ENCODE measurements at regions not wholly inside any gene's neighbourhood (a gene's known extent, or its start where the extent isn't known, plus 50 kb on each side); places are given as distances from the start of the nearest gene placed in this dataset.

DNA sequence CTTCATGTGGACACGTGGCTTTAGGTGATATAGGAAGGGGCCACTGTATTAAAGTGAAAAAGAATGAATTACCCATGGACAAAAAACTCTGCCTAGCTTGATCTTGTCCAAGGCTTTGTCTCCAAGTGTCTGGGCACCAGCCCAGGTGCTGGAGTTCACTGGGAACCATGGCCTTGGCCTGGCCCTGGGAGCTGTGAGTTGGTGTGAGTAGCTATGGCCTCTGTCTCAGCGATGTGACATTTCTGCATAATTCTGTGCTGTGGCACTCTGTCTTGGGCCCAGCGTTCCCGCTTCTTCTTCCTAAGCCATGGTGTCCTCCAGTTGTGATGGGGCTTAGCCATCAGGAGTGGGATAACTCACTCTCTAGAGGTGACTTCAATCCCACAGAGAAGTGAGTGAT is 119.0 kb upstream of the PPP2R2D start:
- no peak for DNase-seq

GRCh38 chr10:131784363-131785120 is 116.3 kb upstream of the PPP2R2D start:
- no peak for DNase-seq

DNA sequence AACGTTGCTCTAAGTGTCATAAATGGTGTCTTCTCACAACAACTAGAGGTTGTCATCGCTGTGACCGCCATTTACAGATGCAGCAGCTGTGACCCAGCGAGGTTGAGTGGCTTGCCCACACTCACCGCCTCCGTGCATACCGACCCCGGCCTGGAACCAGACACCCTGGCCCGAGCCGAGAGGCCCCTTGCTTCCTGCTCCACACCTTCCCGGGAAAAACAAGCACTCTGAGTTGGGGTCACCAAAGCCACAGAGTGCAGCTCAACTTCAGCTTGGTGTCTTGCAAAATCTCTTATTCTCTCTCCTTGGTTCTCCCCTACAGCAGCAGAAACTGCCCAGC is 115.7 kb upstream of the PPP2R2D start:
- no peak for DNase-seq

GRCh38 chr10:131786756-131787605 is 113.8 kb upstream of the PPP2R2D start:
- DNase-seq = no peak

GRCh38 chr10:131787961-131788360 is 112.8 kb upstream of the PPP2R2D start:
- DNase-seq = no peak

DNA sequence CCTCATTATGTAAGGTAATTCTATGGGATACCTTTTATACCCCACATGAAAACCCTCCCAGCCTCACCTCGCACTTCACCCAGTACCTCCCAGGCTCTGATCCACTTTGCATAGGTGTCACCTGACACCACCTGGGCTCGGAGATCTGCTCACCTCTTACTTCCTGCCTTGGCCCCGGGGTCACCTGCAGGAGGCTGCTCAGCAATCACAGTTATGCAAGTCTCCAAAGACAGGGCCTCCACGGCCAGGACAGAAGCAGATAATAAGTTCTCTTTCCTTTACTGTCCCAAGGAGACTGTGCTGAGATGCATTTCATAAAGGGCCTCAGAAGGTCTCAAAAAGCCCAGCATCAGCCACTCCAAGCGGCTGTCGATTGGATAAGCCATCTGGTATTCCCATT is 112.4 kb upstream of the PPP2R2D start:
- DNase-seq = no peak

DNA sequence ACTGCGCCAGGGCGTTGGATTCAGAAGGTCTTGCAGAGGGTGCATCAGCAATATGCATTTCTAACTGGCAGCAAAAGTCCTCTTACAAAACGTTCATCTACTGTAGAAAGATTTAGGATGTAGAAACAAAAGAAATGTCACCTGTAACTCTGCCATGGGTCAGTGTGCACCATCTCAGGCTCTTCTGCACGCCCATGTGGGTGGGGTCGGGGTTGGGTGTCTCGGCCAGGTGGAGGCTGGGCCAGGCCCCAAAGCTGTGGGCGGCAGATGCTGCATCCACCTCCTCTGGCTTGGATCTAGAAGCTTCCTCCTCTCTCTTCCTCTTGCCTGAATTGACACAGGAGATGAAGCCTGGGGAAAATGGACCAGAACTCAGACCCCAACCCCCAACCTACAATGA is 111.3 kb upstream of the PPP2R2D start:
- no peak for DNase-seq

DNA sequence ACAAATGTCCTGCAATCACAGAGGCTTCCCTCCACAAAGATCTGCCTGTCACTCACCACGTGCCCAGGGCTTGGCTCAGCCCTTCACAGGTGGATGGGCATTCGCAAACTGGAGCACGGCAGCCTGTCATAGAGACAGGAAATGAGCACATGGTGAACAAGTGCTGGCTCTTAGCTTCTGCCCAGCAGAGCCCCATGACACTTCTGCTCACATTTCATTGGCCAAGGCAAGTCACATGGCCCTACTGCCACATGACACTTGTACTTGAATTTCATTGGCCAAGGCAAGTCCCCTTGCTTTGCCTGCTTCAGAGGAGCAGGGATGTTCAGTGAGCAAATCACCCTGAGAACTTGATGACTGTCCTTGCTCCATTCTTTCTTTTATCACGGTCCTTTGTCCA is 110.8 kb upstream of the PPP2R2D start:
- no peak for DNase-seq

GRCh38 chr10:131792011-131792651 is 108.7 kb upstream of the PPP2R2D start:
- DNase-seq = no peak

GRCh38 chr10:131792809-131793208 is 108.0 kb upstream of the PPP2R2D start:
- no peak for DNase-seq

DNA sequence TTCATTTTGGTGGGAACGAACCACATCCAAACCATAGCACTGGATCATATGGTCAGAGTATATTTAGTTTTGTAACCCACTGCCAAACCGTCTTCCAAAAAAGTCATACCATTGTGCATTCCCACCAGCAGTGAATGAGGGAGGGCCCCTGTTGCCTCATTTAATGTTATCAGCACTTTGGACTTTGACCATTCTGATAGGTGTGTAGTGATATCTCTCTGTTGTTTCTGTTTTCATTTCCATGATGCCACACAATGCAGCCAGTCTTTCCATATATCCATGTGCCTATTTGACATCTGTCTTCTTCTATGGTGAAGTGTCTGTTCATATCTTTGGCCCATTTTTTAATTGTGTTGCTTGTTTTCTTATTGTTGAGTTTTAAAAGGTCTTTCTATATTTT is 105.0 kb upstream of the PPP2R2D start:
- no peak for DNase-seq

DNA sequence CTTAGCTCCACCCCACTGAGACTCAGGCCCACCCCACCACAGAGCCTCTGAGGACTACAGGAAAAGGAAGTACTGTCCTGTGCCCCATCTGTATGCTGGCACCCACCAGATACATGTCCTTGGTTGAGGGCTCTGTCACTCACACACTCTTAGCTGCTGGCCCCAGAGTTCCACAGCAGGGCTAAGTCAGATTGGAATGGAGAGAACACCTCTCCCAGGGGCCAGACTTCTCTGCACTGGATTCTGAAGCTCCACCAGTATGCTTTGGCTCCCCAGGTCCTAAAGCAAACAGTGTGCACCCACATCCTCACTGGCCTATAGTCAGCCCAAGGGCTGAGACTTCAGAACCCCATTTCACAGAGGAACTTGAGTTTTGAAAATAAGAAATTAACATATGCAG is 103.2 kb upstream of the PPP2R2D start:
- no peak for DNase-seq

DNA sequence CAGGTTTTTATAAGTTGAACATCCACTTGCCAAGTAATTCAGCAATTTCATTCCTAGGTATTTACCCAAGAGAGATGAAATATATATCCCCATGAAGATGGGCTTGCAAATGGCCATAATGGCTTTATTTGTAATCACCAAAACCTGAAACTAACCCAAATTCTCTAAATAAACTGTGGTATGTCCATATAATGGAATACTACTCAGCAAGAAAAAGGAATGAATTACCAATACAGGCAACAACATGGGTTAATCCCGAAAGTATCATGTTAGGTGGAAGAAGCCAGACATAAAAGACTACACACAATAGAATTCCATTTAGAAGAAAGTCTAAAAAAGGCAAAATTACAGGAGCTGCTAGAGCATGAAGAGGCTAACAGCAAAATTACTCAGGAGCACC is 101.4 kb upstream of the PPP2R2D start:
- DNase-seq = no peak

- no peak for DNase-seq
Observed at GRCh38 chr10:131802156-131802915, 98.5 kb upstream of the PPP2R2D start.

- DNase-seq = no peak
Observed at GRCh38 chr10:131802996-131803395, 97.8 kb upstream of the PPP2R2D start.

DNA sequence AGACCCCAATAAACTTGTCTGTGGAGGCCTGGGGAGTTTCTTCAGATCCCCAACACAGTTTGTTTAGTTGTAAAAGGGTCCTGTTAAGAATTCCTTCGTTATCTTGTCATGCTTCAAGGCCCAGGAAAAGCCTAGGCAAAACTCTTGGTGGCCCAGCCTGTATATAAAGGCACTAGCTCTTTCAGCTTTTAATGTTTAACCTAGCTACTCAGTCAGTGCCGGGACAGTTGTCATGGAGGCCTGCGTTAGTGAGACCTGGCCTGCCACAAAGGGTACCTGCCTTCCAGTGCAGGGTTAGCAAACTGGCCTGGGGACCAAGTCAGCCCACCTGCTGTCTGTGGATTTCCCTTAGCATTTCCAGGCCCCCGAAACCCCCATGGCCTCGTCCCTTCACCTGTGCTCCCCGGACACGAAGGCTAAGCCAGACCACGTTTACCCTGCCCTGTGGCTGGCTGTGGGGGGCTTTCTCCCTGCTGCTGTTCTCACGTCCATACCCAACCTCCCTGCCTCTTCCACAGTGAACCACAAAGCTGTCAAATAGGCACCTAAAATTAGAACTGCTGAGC is 96.9 kb upstream of the PPP2R2D start:
- no peak for DNase-seq

- DNase-seq = no peak
Observed at GRCh38 chr10:131804551-131805295, 96.1 kb upstream of the PPP2R2D start.

DNA sequence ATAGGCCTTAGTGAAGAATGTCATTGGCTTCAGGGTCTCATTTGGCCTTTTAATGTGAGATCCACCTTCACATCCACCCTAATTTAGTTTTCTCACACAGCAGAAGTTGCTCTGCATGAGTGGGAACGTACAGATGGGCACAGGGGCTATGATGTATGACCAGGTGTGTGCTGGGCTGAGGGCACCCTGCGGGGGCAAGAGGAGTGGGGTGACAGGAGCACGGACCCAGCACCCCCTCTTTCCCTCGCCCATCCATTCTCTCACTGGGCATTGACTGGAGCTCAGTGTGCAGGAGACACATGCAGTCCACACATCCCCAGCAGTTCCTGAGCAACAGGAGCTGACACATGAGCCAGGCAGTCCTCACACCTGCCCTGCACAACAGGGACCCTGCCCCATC is 95.1 kb upstream of the PPP2R2D start:
- no peak for DNase-seq

DNA sequence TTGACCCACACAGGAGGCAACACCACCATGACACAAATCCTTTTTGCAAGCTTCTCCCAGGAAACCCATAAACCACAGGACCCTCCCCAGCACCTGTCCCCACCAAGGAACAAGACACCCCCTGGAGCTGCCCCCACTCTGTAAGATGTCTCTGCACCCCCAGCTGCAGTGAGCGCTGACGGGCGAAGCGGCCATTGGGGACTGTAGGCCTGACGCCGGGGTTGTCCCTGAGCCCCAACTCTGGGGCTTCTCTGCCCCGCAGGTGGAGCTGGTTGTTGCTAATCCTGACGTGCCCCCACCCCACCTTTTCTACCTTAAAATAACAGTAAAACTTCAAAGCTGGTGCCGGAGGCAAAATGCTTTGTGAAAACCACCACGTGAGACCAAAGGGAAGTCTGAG is 94.7 kb upstream of the PPP2R2D start:
- no peak for DNase-seq

DNA sequence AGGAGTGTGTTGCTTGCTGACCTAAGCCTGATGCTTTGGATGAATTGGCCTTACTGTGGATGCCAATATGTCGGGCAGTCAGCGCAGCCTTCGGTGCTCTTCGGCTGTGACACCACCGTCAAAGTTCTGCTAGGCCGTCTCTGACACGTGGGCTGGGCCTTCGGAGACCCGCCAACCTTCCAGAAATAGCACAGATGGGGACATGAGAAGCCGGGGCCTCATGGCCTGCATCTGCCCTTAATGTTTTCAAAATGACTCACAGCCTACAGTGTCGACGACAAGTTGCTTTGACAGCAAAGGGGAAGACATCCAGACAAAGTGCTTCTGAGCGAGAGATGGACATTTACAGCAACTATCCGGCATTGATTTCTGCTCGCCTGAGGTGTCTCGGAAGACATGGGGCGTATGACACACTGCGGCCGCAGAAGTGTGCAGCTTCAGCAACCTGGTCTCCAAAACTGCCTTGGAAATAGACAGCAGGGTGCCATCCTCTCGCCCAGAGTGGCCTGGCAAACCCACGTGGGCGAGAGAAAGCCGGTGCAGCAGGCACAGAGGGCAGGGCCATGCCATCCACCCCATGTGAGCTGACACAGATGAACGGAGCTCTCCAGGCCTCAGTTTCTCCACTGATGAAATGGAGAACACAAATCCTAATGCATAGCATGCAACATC is 94.0 kb upstream of the PPP2R2D start:
- DNase-seq = no peak

- no peak for DNase-seq
Observed at GRCh38 chr10:131808370-131808930, 92.4 kb upstream of the PPP2R2D start.
